ENCODE measurements at regions not wholly inside any gene's neighbourhood (a gene's known extent, or its start where the extent isn't known, plus 50 kb on each side); places are given as distances from the start of the nearest gene placed in this dataset.

- TF ChIP-seq CTCF (IDR thresholded peaks at IDR 0.05), result no peak
- no peak for TF ChIP-seq POLR2A (IDR thresholded peaks at IDR 0.05)
Measured at GRCh38 chr4:126799416-126799815, 833.3 kb upstream of the INTU start.
